HG02798 (cell line): ENCODE measurements at regions not wholly inside any gene's neighbourhood (a gene's known extent, or its start where the extent isn't known, plus 50 kb on each side); places are given as distances from the start of the nearest gene placed in this dataset.

Experiments
- ATAC-seq: cut with Tn5 transposase; IDR thresholded peaks from one replicate; pipeline ENCODE4 v1.9.1; 2021; ENCODE audit warnings: mild to moderate bottlenecking; ENCODE audit not compliant: unreplicated experiment, poor library complexity

- no peak for ATAC-seq
These were observed 311.5 kb downstream of the ATP23 start for GRCh38 chr12:58252914-58253313.

DNA sequence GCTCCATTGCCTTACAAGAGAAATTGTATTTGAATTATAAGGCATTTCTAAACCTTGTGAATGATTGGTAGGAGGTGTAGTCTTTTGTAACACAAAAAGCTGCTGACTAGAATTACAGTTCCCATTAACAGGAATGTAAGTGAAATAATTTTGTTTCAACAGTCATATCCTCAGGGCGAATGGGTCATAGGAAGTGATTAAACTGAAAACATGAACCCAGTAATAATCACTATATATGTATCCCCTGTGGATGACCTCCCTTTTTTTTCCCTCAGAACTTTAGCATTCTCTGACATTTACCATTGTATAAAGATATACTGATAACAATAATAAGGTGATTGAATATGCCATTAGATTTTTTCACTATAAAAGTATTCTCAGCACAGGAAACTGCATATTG is 312.3 kb downstream of the ATP23 start:
- ATAC-seq = no peak

DNA sequence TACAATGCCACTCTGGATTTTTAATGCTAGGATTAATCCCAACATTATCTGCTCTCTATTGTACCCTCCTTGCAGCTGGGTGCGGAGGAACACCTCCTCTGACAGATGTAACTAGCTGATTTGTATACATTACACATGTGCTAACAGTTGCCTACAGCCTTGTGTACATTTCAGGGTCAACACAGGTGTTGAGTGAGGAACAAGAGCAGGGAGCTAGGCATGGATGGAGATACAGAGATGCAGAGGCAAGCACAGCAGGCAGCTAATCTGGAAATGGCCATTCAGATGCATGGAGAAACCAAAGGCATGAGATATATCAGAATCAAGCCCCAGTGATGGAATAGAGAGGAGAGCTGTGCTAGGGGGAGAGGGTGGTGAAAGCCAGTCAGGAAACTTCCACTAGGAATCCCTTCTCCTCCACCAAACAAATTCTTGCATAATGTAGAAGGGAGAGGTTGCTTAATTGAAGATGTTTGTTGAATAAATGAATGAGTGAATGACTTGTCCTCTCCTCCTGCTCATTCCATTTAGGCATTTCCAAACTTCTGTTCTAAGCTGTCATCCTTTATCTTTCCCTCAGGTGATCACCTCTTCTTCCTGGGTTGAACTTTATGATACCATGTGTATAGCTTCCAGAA is 313.2 kb downstream of the ATP23 start:
- no peak for ATAC-seq

DNA sequence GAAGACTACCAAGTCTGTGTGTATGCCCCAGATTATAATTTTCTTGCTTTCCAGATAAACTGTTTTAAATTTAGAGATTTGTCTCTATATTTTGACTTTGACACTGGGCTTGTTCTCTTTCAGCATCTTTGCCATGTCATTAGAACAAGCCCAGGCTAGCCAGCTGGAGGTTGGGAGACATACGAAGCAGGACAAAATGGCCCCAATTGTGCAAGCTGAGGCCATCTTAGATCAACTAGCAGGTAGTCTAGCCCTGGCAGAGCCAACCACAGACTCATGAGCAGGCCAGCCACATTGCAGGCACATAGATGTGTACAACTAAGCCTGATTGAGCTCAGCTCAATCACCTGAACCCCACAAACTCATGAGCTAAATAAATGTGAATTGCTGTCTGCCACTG is 321.4 kb downstream of the ATP23 start:
- no peak for ATAC-seq

GRCh38 chr12:58263816-58264215 is 322.4 kb downstream of the ATP23 start:
- ATAC-seq = no peak

- ATAC-seq = no peak
These were observed 326.7 kb downstream of the ATP23 start for GRCh38 chr12:58268069-58268468.

- ATAC-seq = no peak
These were observed 328.1 kb downstream of the ATP23 start for GRCh38 chr12:58269476-58269875.

DNA sequence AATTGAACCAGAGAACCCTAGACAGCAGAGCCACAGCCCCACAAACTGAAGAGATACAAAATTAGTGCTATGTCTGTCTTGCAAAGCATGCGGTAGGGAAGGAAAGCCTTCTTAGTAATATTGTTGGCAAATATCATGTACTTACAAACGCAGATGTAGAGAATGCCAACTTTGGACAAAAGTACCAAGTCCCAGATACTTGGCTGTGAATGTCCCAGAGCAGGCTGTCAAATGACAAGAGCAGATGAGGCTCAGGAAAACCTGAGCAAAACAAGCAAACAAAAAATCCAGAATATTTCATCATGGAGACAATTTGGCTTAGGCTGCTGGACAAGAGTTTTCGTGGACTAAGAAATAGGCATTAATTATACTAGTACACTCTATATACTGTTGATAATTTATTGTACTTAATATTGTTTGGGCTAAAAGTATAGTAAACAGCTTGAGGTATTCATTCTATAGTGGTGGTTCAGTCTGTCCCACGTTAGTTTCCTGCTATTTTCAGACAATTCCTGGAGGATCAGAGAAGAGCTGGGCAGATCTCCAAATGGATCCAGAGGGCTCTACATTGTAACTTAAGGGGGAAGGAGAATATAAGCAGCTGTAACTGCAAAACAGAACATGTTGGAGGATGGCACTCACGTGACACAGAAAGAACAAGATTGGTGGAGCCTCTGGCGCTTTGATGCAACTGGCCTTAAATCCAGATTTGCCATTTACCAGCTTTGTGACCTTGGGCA is 329.8 kb downstream of the ATP23 start:
- ATAC-seq = no peak

- no peak for ATAC-seq
These were observed 331.1 kb downstream of the ATP23 start for GRCh38 chr12:58272461-58272860.

GRCh38 chr12:58277231-58277630 is 335.9 kb downstream of the ATP23 start:
- ATAC-seq = no peak

DNA sequence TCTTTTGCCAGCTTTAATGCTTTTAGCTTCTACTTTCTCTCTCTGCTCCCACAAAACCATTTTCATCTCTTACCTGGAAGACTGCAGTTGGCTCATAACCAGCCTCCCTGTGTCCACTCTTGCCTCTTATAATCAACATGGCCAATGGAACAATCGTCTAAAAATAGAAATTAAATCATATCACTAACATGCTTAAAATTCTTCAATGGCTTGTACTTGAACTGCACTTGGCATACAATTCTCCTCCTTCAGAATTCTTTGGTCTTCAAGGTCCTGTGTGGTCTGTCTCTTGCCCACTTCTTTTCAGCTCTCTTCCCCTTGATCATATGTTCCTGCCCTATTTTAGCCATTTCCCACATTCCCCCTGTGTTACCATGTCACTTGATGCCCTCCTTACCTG is 342.2 kb downstream of the ATP23 start:
- no peak for ATAC-seq

DNA sequence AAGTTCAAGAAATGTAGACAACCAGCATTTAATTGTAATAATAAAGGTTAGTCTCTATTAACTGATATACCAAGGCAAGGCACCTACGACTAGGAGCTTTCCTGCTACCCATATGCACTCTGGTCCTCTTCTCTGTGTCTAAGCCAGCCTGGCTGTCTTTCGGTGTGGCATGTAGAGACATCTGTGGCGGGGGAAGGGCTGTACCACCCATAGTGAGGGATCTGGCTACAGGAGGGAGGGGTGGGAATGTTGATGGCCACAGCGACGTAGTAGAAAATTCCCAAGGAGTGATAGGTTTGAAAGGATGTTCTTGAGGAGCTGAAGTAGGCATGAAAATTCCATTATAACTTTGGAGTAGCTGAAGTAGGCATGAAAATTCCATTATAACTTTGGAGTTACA is 344.2 kb downstream of the ATP23 start:
- no peak for ATAC-seq

DNA sequence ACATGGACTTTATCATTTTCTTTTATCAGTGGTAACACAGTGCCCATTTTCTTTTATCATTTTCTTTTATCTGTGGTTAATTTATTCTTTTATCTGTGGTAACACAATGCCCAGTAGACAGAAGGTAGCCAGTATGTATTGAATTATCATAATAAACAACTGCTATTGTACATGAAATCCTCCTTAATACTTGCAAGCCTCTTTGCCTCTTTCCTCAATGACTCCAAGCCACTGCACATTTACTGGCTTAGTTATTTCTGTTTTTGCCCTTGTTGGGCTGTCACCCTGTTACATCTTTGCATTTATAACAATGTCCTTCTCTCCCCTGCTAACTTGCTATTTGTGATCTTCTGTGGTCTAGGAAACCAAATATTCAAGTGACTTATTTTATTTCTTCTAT is 345.0 kb downstream of the ATP23 start:
- ATAC-seq = no peak

GRCh38 chr12:58288190-58288589 is 346.8 kb downstream of the ATP23 start:
- ATAC-seq = no peak

- no peak for ATAC-seq
These were observed 349.7 kb downstream of the ATP23 start for GRCh38 chr12:58291106-58291505.

DNA sequence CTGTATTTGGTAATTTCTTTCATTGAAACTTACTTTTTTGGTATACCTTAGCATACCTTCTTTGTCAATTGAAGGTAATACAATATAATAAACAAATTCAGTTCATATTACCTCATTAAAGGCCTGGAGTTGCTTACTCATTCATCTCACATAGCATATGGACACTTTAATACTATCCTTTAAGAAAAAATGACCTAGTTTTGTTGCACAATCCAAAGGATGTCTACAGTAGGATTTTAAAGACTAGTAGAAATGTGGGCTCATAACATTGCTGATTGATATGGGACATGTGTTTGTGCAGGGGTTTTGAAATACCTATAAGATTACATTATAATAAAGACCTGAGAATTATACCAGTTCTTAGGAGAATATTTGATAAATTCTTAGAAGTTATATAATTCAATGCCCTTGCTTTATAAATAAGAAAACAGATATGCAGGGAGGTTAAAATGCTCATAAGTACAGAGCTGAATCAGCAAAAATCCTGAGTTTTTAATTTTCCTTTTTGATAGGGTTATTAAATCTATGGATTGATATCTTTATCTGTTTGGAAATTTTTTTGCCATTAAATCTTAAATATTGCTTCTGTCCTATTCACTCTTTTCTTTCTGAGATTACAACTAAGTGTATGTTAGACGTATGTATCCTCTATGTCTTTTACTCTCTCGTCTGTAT is 352.1 kb downstream of the ATP23 start:
- no peak for ATAC-seq

GRCh38 chr12:58295268-58295667 is 353.9 kb downstream of the ATP23 start:
- ATAC-seq = no peak

DNA sequence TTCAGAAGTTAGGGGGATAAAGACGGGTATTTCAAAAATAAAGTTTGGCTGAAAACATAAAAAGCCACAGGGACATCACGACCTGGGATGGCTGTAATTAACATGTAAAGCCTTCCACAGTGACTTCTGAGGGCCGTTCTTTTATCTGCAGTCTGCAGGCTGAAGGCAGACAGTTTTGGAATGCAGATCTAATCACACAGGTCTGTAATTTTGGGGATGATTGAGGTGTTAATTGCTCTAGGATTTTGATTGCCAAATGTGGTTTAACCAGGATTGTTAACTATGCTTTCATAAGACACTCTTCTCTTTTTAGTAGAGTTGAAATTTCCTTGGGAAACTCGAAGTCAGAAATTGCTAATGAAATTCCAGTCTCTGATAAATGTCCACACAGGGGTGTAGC is 355.5 kb downstream of the ATP23 start:
- no peak for ATAC-seq

GRCh38 chr12:58298803-58299202 is 357.4 kb downstream of the ATP23 start:
- no peak for ATAC-seq

DNA sequence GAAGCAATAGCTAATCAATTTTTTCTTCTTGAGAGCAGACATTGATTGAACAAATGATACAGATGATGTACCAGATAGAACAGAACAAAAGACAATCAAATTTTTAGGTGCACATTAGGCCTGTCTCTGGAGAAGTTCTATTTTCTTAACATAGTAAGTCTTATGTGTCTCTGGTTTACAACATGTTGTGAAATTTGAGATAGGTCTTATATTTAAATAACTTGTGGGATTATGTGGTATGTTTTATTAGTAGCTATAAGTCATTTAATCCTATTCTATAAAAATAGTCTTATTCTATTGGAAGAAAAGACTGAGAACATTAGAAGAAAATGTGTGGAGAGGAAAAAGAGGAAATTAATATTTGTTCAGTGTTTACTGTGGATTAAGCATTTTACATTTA is 358.0 kb downstream of the ATP23 start:
- no peak for ATAC-seq

DNA sequence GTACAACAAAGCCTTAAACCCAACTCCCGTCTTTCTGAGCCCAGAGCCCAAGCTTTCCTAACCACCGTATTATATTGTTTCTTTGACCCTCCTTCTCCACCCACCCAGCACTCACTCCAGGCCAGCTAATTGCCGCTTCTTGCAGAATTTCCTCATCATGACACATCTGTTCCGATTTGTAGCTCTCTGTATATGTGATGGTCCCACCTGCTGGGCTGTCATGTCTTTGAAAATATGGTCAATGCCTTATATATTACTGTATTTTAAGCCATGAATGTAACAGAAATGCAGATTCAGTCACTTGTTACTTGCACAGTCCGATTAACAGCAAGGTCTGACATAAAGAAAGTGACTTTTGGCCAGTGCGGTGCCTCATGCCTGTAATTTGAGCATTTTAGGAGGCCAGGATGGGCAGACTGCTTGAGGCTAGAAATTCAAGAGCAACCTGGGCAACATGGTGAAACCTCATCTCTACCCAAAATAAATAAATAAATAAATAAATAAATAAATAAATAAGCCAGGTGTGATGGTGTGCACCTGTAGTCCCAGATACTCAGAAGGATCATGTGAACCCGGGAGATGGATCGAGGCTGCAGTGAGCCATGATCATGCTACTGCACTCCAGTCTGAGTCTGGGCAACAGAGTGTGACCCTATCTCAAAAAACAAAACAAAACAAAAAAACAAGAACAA is 359.8 kb downstream of the ATP23 start:
- no peak for ATAC-seq
